GM21619 (cell line): ENCODE measurements at regions not wholly inside any gene's neighbourhood (a gene's known extent, or its start where the extent isn't known, plus 50 kb on each side); places are given as distances from the start of the nearest gene placed in this dataset.
"Not testable (repeated sequence)": the region's sequence is repeated elsewhere in the genome, so short reads cannot be mapped to it uniquely, and the experiment has no call there.

Experiments
- ATAC-seq: cut with Tn5 transposase; IDR thresholded peaks from one replicate; pipeline ENCODE4 v1.9.1; 2021; ENCODE audit not compliant: unreplicated experiment

GRCh38 chr14:34300882-34301734 is 160.9 kb downstream of the SPTSSA start:
- ATAC-seq: no peak

GRCh38 chr14:34300330-34300729 is 161.7 kb downstream of the SPTSSA start:
- no peak for ATAC-seq

GRCh38 chr14:34299360-34299759 is 162.7 kb downstream of the SPTSSA start:
- no peak for ATAC-seq

GRCh38 chr14:34297786-34298520 is 164.1 kb downstream of the SPTSSA start:
- ATAC-seq: no peak

GRCh38 chr14:34283590-34283989 is 178.4 kb downstream of the SPTSSA start:
- no peak for ATAC-seq

GRCh38 chr14:34277191-34277590 is 184.8 kb downstream of the SPTSSA start:
- ATAC-seq: no peak

GRCh38 chr14:34275530-34275929 is 186.5 kb downstream of the SPTSSA start:
- no peak for ATAC-seq

- no peak for ATAC-seq
Measured at GRCh38 chr14:34275078-34275477, 187.0 kb downstream of the SPTSSA start.

- ATAC-seq: not testable (repeated sequence)
Measured at GRCh38 chr14:34273716-34274115, 188.3 kb downstream of the SPTSSA start.

GRCh38 chr14:34270361-34270760 is 191.7 kb downstream of the SPTSSA start:
- ATAC-seq: no peak

GRCh38 chr14:34266344-34266743 is 195.7 kb downstream of the SPTSSA start:
- ATAC-seq: no peak

- no peak for ATAC-seq
Measured at GRCh38 chr14:34262127-34262910, 199.7 kb downstream of the SPTSSA start.

GRCh38 chr14:34259996-34260395 is 202.0 kb downstream of the SPTSSA start:
- ATAC-seq: no peak

- no peak for ATAC-seq
Measured at GRCh38 chr14:34258318-34258717, 203.7 kb downstream of the SPTSSA start.

- ATAC-seq: no peak
Measured at GRCh38 chr14:34257505-34257904, 204.5 kb downstream of the SPTSSA start.

- no peak for ATAC-seq
Measured at GRCh38 chr14:34256223-34256622, 205.8 kb downstream of the SPTSSA start.

GRCh38 chr14:34254571-34254970 is 207.5 kb downstream of the SPTSSA start:
- no peak for ATAC-seq

GRCh38 chr14:34254031-34254430 is 208.0 kb downstream of the SPTSSA start:
- no peak for ATAC-seq

GRCh38 chr14:34252227-34252626 is 209.8 kb downstream of the SPTSSA start:
- ATAC-seq: no peak

GRCh38 chr14:34251662-34252061 is 210.4 kb downstream of the SPTSSA start:
- ATAC-seq: no peak

- no peak for ATAC-seq
Measured at GRCh38 chr14:34250959-34251358, 211.1 kb downstream of the SPTSSA start.
